IMR-90 (cell line): ENCODE measurements at regions not wholly inside any gene's neighbourhood (a gene's known extent, or its start where the extent isn't known, plus 50 kb on each side); places are given as distances from the start of the nearest gene placed in this dataset.

Experiments used
- ATAC-seq: fragments of 200-7000 bp; cut with Tn5 transposase; 2 replicates; pipeline ENCODE4 v1.9.1; 2020; ENCODE audit warnings: low read depth, mild to moderate bottlenecking, moderate library complexity
- BruUV-seq: library from RNA; stranded (reverse); fragments of 400-500 nt; replicated peaks from 2 replicates; lab custom pipeline; 2021; lab: Mats Ljungman, UMichigan
- CTCF ChIA-PET: fragments of 300-600 bp; formaldehyde crosslinking; extraction: SDS; loops from one replicate; lab custom pipeline; 2021; ENCODE audit warnings: antibody characterized with exemption; lab: Yijun Ruan, JAX
- POLR2A ChIA-PET: fragments of 300-600 bp; sonication (Branson Sonifier 250); formaldehyde crosslinking; loops from one replicate; lab custom pipeline; 2022; ENCODE audit warnings: antibody characterized with exemption; ENCODE audit not compliant: unreplicated experiment; lab: Charles Lee
- DNase-seq: peaks from one replicate; pipeline ENCODE4 v3.0.0; 2013
- H2AFZ ChIP-seq: replicated peaks from 2 replicates; pipeline ENCODE3; 2013; ENCODE audit warnings: low read length, mild to moderate bottlenecking; ENCODE audit not compliant: poor library complexity
- H2AK5ac ChIP-seq: 2 replicates; pipeline ENCODE4 v1.6.1; 2013; ENCODE audit warnings: low read depth, low read length, inconsistent platforms
- H2AK9ac ChIP-seq: replicated peaks from 2 replicates; pipeline ENCODE3; 2013; ENCODE audit warnings: mild to moderate bottlenecking, low read depth, low read length, moderate library complexity; ENCODE audit not compliant: poor library complexity
- H2BK120ac ChIP-seq: 2 replicates; pipeline ENCODE4 v1.6.1; 2013; ENCODE audit warnings: low read depth, low read length, inconsistent platforms
- H2BK15ac ChIP-seq: 3 replicates; pipeline ENCODE4 v1.6.1; 2013; ENCODE audit warnings: low read depth, low read length, inconsistent platforms
- H2BK20ac ChIP-seq: 2 replicates; pipeline ENCODE4 v1.6.1; 2013; ENCODE audit warnings: low read depth, mild to moderate bottlenecking, inconsistent platforms, low read length, moderate library complexity
- H2BK5ac ChIP-seq: 2 replicates; pipeline ENCODE4 v1.6.1; 2013; ENCODE audit warnings: mild to moderate bottlenecking, low read depth, low read length, inconsistent platforms; ENCODE audit not compliant: poor library complexity, severe bottlenecking
- H3K14ac ChIP-seq: replicated peaks from 2 replicates; pipeline ENCODE4 v1.6.1; 2013; ENCODE audit warnings: low read depth, low read length, inconsistent platforms
- H3K18ac ChIP-seq: 2 replicates; pipeline ENCODE4 v1.6.1; 2013; ENCODE audit warnings: low read depth, low read length, control low read depth
- H3K23ac ChIP-seq: 2 replicates; pipeline ENCODE4 v1.6.1; 2013; ENCODE audit warnings: low read depth, low read length, inconsistent platforms
- H3K27ac ChIP-seq: 2 replicates; pipeline ENCODE4 v1.5.1; 2013; ENCODE audit warnings: mild to moderate bottlenecking, control low read depth, low read length; ENCODE audit not compliant: insufficient read depth
- H3K27me3 ChIP-seq: 2 replicates; pipeline ENCODE4 v1.6.1; 2013; ENCODE audit warnings: low read length; ENCODE audit not compliant: control insufficient read depth, insufficient read depth
- H3K36me3 ChIP-seq: 2 replicates; pipeline ENCODE4 v1.6.1; 2013; ENCODE audit warnings: low read length, mixed read lengths; ENCODE audit not compliant: control insufficient read depth, insufficient read depth
- H3K4ac ChIP-seq: 2 replicates; pipeline ENCODE4 v1.6.1; 2013; ENCODE audit warnings: low read depth, low read length, inconsistent platforms
- H3K4me1 ChIP-seq: 2 replicates; pipeline ENCODE4 v1.6.1; 2013; ENCODE audit warnings: low read length, mixed read lengths; ENCODE audit not compliant: control insufficient read depth, insufficient read depth
- H3K4me2 ChIP-seq: 2 replicates; pipeline ENCODE4 v1.6.1; 2013; ENCODE audit warnings: low read depth, mild to moderate bottlenecking, control low read depth, low read length, moderate library complexity
- H3K4me3 ChIP-seq: 2 replicates; pipeline ENCODE4 v1.5.1; 2013; ENCODE audit warnings: low read depth, mild to moderate bottlenecking, control low read depth, low read length, moderate library complexity; ENCODE audit not compliant: insufficient read depth
- H3K56ac ChIP-seq: 2 replicates; pipeline ENCODE4 v1.6.1; 2013; ENCODE audit warnings: low read length, inconsistent platforms; ENCODE audit not compliant: insufficient read depth; ENCODE audit errors: extremely low read depth
- H3K79me1 ChIP-seq, 2 experiments: 2 replicates each; pipeline ENCODE4 v1.6.1; 2013; ENCODE audit warnings: low read length in 2 of 2, inconsistent platforms in 1 of 2, low read depth in 1 of 2
- H3K9ac ChIP-seq: 2 replicates; pipeline ENCODE4 v1.6.1; 2013; ENCODE audit warnings: low read depth, low read length, control low read depth
- H3K9me1 ChIP-seq: 2 replicates; pipeline ENCODE4 v1.6.1; 2013; ENCODE audit warnings: low read length, inconsistent platforms; ENCODE audit not compliant: insufficient read depth
- H3K9me3 ChIP-seq: 2 replicates; pipeline ENCODE4 v1.6.1; 2013; ENCODE audit warnings: low read length; ENCODE audit not compliant: control insufficient read depth, insufficient read depth
- H4K20me1 ChIP-seq: 2 replicates; pipeline ENCODE4 v1.6.1; 2013; ENCODE audit warnings: low read length, inconsistent platforms; ENCODE audit not compliant: insufficient read depth
- H4K5ac ChIP-seq: 2 replicates; pipeline ENCODE4 v1.6.1; 2013; ENCODE audit warnings: mild to moderate bottlenecking, low read depth, low read length, control low read depth
- H4K8ac ChIP-seq, 2 experiments: 2 replicates each; pipeline ENCODE4 v1.6.1; 2013; ENCODE audit warnings: low read depth in 2 of 2, low read length in 2 of 2, control low read depth in 1 of 2, inconsistent platforms in 1 of 2
- H4K91ac ChIP-seq: 2 replicates; pipeline ENCODE4 v1.6.1; 2013; ENCODE audit warnings: low read depth, low read length, inconsistent platforms; ENCODE audit not compliant: insufficient read depth
- BHLHE40 ChIP-seq: fragments of 150-350 bp; IDR thresholded peaks from 2 replicates; pipeline ENCODE4 v1.6.1; 2016; ENCODE audit warnings: mild to moderate bottlenecking, low read depth, low read length
- CEBPB ChIP-seq: IDR thresholded peaks from 2 replicates; pipeline ENCODE4 v1.6.1; 2012; ENCODE audit warnings: low read depth, low read length, improper control_type of control experiment
- MAFK ChIP-seq: IDR thresholded peaks from 2 replicates; pipeline ENCODE4 v1.6.1; 2012; ENCODE audit warnings: low read depth, low read length, improper control_type of control experiment
- MAZ ChIP-seq: IDR thresholded peaks from 2 replicates; pipeline ENCODE4 v1.6.1; 2012; ENCODE audit warnings: low read depth, mild to moderate bottlenecking, low read length, improper control_type of control experiment, moderate library complexity, borderline replicate concordance
- NFE2L2 ChIP-seq: fragments of 150-350 bp; IDR thresholded peaks from 2 replicates; pipeline ENCODE4 v1.6.1; 2016; ENCODE audit warnings: low read depth, mild to moderate bottlenecking, low read length
- RAD21 ChIP-seq: IDR thresholded peaks from 2 replicates; pipeline ENCODE4 v1.6.1; 2012; ENCODE audit warnings: low read length, improper control_type of control experiment
- SMC3 ChIP-seq: fragments of 150-350 bp; IDR thresholded peaks from 2 replicates; pipeline ENCODE4 v1.6.1; 2016; ENCODE audit warnings: low read depth, mild to moderate bottlenecking, antibody characterized with exemption, low read length, moderate library complexity
- WGBS, 2 experiments: methylation state at CpG; one replicate each; pipeline versions ENCODE4 v1.1.5 to v1.1.7; 2013; ENCODE audit warnings: missing lambda C conversion rate in 2 of 2; ENCODE audit not compliant: insufficient read length in 1 of 2; ENCODE audit errors: extremely low coverage in 2 of 2; 5-methylcytosine and 5-hydroxymethylcytosine counted together
- dilution Hi-C: fragments of 300-500 bp; cut with HindIII; formaldehyde crosslinking; loops from one replicate; pipeline ENCODE4 v1.14.3; 2018; ENCODE audit warnings: low sequenced_read_pairs; ENCODE audit not compliant: unreplicated experiment
- in situ Hi-C: fragments of 300-500 bp; cut with MboI; formaldehyde crosslinking; loops from 3 replicates; pipeline ENCODE4 v1.14.3; 2019; ENCODE audit warnings: low sequenced_read_pairs, inconsistent platforms, mixed read lengths
- intact Hi-C: fragments of 100-400 bp; cut with micrococcal nuclease; formaldehyde crosslinking; loops from 2 replicates; pipeline ENCODE4 v1.10.0; 2022
- microRNA-seq, 2 experiments: library from miRNA; stranded (forward) in 1 of 2; unstranded in 1 of 2; fragments of 10-50 nt in 1 of 2; fragments of <30 nt in 1 of 2; gene quantifications in 1 of 2; microRNA quantifications in 1 of 2; one replicate each; pipeline versions ENCODE3 to v1.1.0; 2013 to 2020; ENCODE audit not compliant: insufficient read depth in 1 of 2, insufficient read length in 1 of 2, unreplicated experiment in 1 of 2
- small RNA-seq, 5 experiments: library from RNA; depleted of rRNA; stranded (forward); fragments of <200 nt; gene quantifications; one replicate each; pipeline ENCODE3, GENCODE V24; 2012
- TF ChIP-seq, protein P1 (sequence below): fragments of 150-350 bp; IDR thresholded peaks from 2 replicates; pipeline ENCODE4 v1.6.1; 2016; ENCODE audit warnings: low read depth, mild to moderate bottlenecking, low read length, moderate library complexity, borderline replicate concordance

DNA sequence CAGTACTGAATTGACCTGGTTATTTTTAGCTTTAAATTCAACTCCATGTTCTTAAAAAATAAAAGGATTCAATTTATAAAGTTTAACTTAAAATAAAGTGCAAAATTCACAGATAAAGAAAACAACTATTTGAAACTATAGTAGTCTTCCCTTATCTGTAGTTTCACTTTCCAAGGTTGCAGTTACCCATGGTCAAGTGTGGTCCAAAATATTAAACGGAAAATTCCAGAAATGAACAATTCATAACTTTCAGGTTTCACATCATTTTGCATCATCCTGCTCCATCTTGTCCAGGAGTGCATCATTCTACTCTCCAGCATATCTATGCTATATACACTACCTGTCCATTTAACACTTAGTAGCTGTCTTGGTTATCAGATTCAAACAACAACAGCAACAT lies 54.5 kb upstream of the ZNF804A start:
- intact Hi-C loops (no loop called here), dilution Hi-C loops (no loop called here), in situ Hi-C loops (no loop called here)
- POLR2A ChIA-PET, result interaction anchor here (0.6 kb wide), 1 partner anchor 18 kb away, joined by 3 read pairs; no protein-coding TSS in a partner anchor
- no peak overlapping the region for H2BK15ac ChIP-seq
- no peaks in the 10 kb centered on the region for H3K9me1 ChIP-seq
- no peak overlapping the region for H3K27ac ChIP-seq
- no peak overlapping the region for H4K5ac ChIP-seq
- H2AFZ ChIP-seq, result no peak overlapping the region
- H4K20me1 ChIP-seq, result no peaks in the 10 kb centered on the region
- no peak overlapping the region for H3K4ac ChIP-seq
- no peak overlapping the region for H3K23ac ChIP-seq
- DNase-seq (no peak), ATAC-seq (no peak)
- no peaks in the 10 kb centered on the region for H3K4me1 ChIP-seq
- no peak overlapping the region for H2BK5ac ChIP-seq
- H3K4me2 ChIP-seq, result no peak overlapping the region
- H3K27me3 ChIP-seq, result no peaks in the 10 kb centered on the region
- H3K56ac ChIP-seq, result no peak overlapping the region
- no peak overlapping the region for H4K91ac ChIP-seq
- TF ChIP-seq MAFK (no peak), SMC3 (no peak), NFE2L2 (no peak), RAD21 (no peak), BHLHE40 (no peak), MAZ (no peak), CEBPB (no peak)
- TF ChIP-seq, protein P1, sequence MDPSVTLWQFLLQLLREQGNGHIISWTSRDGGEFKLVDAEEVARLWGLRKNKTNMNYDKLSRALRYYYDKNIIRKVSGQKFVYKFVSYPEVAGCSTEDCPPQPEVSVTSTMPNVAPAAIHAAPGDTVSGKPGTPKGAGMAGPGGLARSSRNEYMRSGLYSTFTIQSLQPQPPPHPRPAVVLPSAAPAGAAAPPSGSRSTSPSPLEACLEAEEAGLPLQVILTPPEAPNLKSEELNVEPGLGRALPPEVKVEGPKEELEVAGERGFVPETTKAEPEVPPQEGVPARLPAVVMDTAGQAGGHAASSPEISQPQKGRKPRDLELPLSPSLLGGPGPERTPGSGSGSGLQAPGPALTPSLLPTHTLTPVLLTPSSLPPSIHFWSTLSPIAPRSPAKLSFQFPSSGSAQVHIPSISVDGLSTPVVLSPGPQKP, result no peak
- no peak overlapping the region for H3K18ac ChIP-seq
- no peak overlapping the region for H2BK120ac ChIP-seq
- H3K14ac ChIP-seq, result no peak overlapping the region
- no peak overlapping the region for H4K8ac ChIP-seq
- no peaks in the 10 kb centered on the region for H3K9me3 ChIP-seq
- no peak overlapping the region for H3K4me3 ChIP-seq
- H3K9ac ChIP-seq, result no peak overlapping the region
- no peak overlapping the region for H2BK20ac ChIP-seq
- H3K79me1 ChIP-seq, result no peaks in the 10 kb centered on the region
- H2AK5ac ChIP-seq, result no peak overlapping the region
- H2AK9ac ChIP-seq, result no peak overlapping the region
- CTCF ChIA-PET, result no interaction called here
- WGBS, 2 experiments, result no CpG with 5 or more reads among the region's 1 CpG
- no peaks in the 10 kb centered on the region for H3K36me3 ChIP-seq
- BruUV-seq, result no TSS peak

Small RNA genes in the stretch of these regions (microRNA-seq; reads per million reads assigned to microRNA genes)
- 0 reads per million in 2 experiments for gene MIR548AE1

Small RNA genes in the stretch of these regions (small RNA-seq; reads per million reads assigned to genes)
- 0 reads per million in 5 experiments for gene MIR548AE1
